ENCODE measurements at regions not wholly inside any gene's neighbourhood (a gene's known extent, or its start where the extent isn't known, plus 50 kb on each side); places are given as distances from the start of the nearest gene placed in this dataset.

- TF ChIP-seq CTCF (conservative IDR thresholded peaks at IDR 0.05) (no peak), ZFX (IDR thresholded peaks at IDR 0.05) (no peak)
Observed at GRCh38 chr13:33766329-33767123, 51.4 kb upstream of the RFC3 start.

Measured in C4-2B (cell line).